ENCODE measurements at regions not wholly inside any gene's neighbourhood (a gene's known extent, or its start where the extent isn't known, plus 50 kb on each side); places are given as distances from the start of the nearest gene placed in this dataset.

- Mint-ChIP-seq H3K4me1 (ENCODE audit: insufficient read depth, unreplicated experiment) (no peaks in the 10 kb centered on the region), H3K27me3 (ENCODE audit: insufficient read depth, unreplicated experiment) (peaks cover 14% of the 10 kb centered on the region), H3K4me3 (ENCODE audit: unreplicated experiment) (no peak overlapping the region), H3K27ac (ENCODE audit: low read depth, unreplicated experiment) (no peak overlapping the region), H3K36me3 (ENCODE audit: insufficient read depth, unreplicated experiment) (no peaks in the 10 kb centered on the region), H3K9me3 (ENCODE audit: unreplicated experiment) (no peaks in the 10 kb centered on the region)
- no TSS peak for BruUV-seq (replicated peaks)
- intact Hi-C loops (cut with micrococcal nuclease) = no loop called here
- DNase-seq (ENCODE audit: unreplicated experiment) = no peak
- TF ChIP-seq CTCF (IDR thresholded peaks at IDR 0.05; ENCODE audit: unreplicated experiment) = no peak
- ChIA-PET CTCF (interaction anchor here (0.6 kb wide), 1 partner anchor 107 kb away, joined by 4 read pairs; no protein-coding TSS in a partner anchor), POLR2A (no interaction called here)
Observed at GRCh38 chr2:20125164-20125563, 73.7 kb upstream of the LAPTM4A start.

- H3K4me1 Mint-ChIP-seq (ENCODE audit: insufficient read depth, unreplicated experiment) = no peaks in the 10 kb centered on the region
- CTCF ChIA-PET = no interaction called here
- no peak overlapping the region for H3K4me3 Mint-ChIP-seq (ENCODE audit: unreplicated experiment)
- H3K9me3 Mint-ChIP-seq (ENCODE audit: unreplicated experiment) = peaks cover 5% of the 10 kb centered on the region
- H3K27me3 Mint-ChIP-seq (ENCODE audit: insufficient read depth, unreplicated experiment) = peaks cover 14% of the 10 kb centered on the region
- TF ChIP-seq CTCF (IDR thresholded peaks at IDR 0.05; ENCODE audit: unreplicated experiment) = no peak
- DNase-seq (ENCODE audit: unreplicated experiment) = no peak
- no peaks in the 10 kb centered on the region for H3K36me3 Mint-ChIP-seq (ENCODE audit: insufficient read depth, unreplicated experiment)
- POLR2A ChIA-PET = no interaction called here
- intact Hi-C loops (cut with micrococcal nuclease) = no loop called here
- H3K27ac Mint-ChIP-seq (ENCODE audit: low read depth, unreplicated experiment) = no peak overlapping the region
- BruUV-seq (replicated peaks) = no TSS peak
Observed at GRCh38 chr2:20123871-20124594, 72.6 kb upstream of the LAPTM4A start.

GRCh38 chr2:20122864-20123263 lies 71.4 kb upstream of the LAPTM4A start:
- H3K9me3 Mint-ChIP-seq (ENCODE audit: unreplicated experiment) = peaks cover 8% of the 10 kb centered on the region
- H3K27ac Mint-ChIP-seq (ENCODE audit: low read depth, unreplicated experiment) = no peak overlapping the region
- BruUV-seq (replicated peaks) = no TSS peak
- POLR2A ChIA-PET = no interaction called here
- H3K27me3 Mint-ChIP-seq (ENCODE audit: insufficient read depth, unreplicated experiment) = peaks cover 14% of the 10 kb centered on the region
- no peak for TF ChIP-seq CTCF (IDR thresholded peaks at IDR 0.05; ENCODE audit: unreplicated experiment)
- no peaks in the 10 kb centered on the region for H3K36me3 Mint-ChIP-seq (ENCODE audit: insufficient read depth, unreplicated experiment)
- intact Hi-C loops (cut with micrococcal nuclease) = no loop called here
- H3K4me3 Mint-ChIP-seq (ENCODE audit: unreplicated experiment) = no peak overlapping the region
- CTCF ChIA-PET = interaction anchor here (0.9 to 1.4 kb wide), 2 partner anchors 12 to 103 kb away, joined by 4 to 5 read pairs; partner anchors contain the start of gene SDC1
- no peak for DNase-seq (ENCODE audit: unreplicated experiment)
- no peaks in the 10 kb centered on the region for H3K4me1 Mint-ChIP-seq (ENCODE audit: insufficient read depth, unreplicated experiment)

- no peak for TF ChIP-seq CTCF (IDR thresholded peaks at IDR 0.05; ENCODE audit: unreplicated experiment)
- Mint-ChIP-seq H3K4me1 (ENCODE audit: insufficient read depth, unreplicated experiment) (no peaks in the 10 kb centered on the region), H3K27me3 (ENCODE audit: insufficient read depth, unreplicated experiment) (peaks cover 14% of the 10 kb centered on the region), H3K27ac (ENCODE audit: low read depth, unreplicated experiment) (no peak overlapping the region), H3K36me3 (ENCODE audit: insufficient read depth, unreplicated experiment) (no peaks in the 10 kb centered on the region), H3K4me3 (ENCODE audit: unreplicated experiment) (no peak overlapping the region), H3K9me3 (ENCODE audit: unreplicated experiment) (peaks cover 8% of the 10 kb centered on the region)
- ChIA-PET CTCF (interaction anchor here (0.5 to 1.3 kb wide), 4 partner anchors 15 to 172 kb away, joined by 3 to 6 read pairs (median 3); no protein-coding TSS in a partner anchor), POLR2A (no interaction called here)
- DNase-seq (ENCODE audit: unreplicated experiment) = no peak
- no TSS peak for BruUV-seq (replicated peaks)
- intact Hi-C loops (cut with micrococcal nuclease) = no loop called here
Observed at GRCh38 chr2:20120569-20121416, 69.4 kb upstream of the LAPTM4A start.
